Pancreas (tissue), 10 donors: ENCODE measurements at regions not wholly inside any gene's neighbourhood (a gene's known extent, or its start where the extent isn't known, plus 50 kb on each side); places are given as distances from the start of the nearest gene placed in this dataset.

Source experiments
- ATAC-seq, 4 donors: fragments of 200-7000 bp; cut with Tn5 transposase; one replicate each; pipeline versions ENCODE4 v1.8.0 to v1.9.1; 2020; ENCODE audit warnings: mild to moderate bottlenecking in 4 of 4, moderate library complexity in 4 of 4
- DNase-seq, 6 donors: peaks; one replicate each; pipeline ENCODE4 v3.0.0-alpha.2; 2020
- FAIRE-seq: peaks from 2 replicates; lab custom pipeline; 2012; peaks lifted over from hg19 to GRCh38; lab: Jason Lieb, UNC
- H3K27ac ChIP-seq, 4 donors: fragments of 200-600 bp; sonication (generic); 1 replicate in 3 of 4; 2 replicates in 1 of 4; pipeline versions ENCODE4 v1.5.0 to v1.8.0; 2020
- H3K27me3 ChIP-seq, 4 donors: fragments of 200-600 bp; one replicate each; pipeline ENCODE4 v1.8.0; 2021
- H3K36me3 ChIP-seq, 3 donors: fragments of 200-600 bp; sonication (generic) in 1 of 3; one replicate each; pipeline versions ENCODE4 v1.5.0 to v1.8.0; 2020 to 2021
- H3K4me1 ChIP-seq, 3 donors: fragments of 200-600 bp; one replicate each; pipeline ENCODE4 v1.8.0; 2021
- H3K4me3 ChIP-seq, 4 donors: fragments of 200-600 bp; sonication (generic) in 2 of 4; one replicate each; pipeline versions ENCODE4 v1.5.0 to v1.8.0; 2020 to 2021
- H3K9me3 ChIP-seq, 4 donors: fragments of 200-600 bp; one replicate each; pipeline ENCODE4 v1.8.0; 2021
- CTCF ChIP-seq, 4 donors: fragments of 200-600 bp; sonication (generic) in 3 of 4; IDR thresholded peaks; one replicate each; pipeline versions ENCODE4 v1.5.0 to v1.8.0; 2021; ENCODE audit warnings: antibody characterized with exemption in 4 of 4
- WGBS, 2 donors: extraction: QIAGEN DNeasy Blood & Tissue Kit; methylation state at CpG; one replicate each; pipeline ENCODE4 v1.1.7; 2013; 5-methylcytosine and 5-hydroxymethylcytosine counted together
- intact Hi-C, 3 donors: fragments of 100-400 bp; cut with DNase I; formaldehyde crosslinking; loops; one replicate each; pipeline versions ENCODE4 v1.11.1 to v1.14.2; 2022
- donor health status: healthy with polysubstance abuse.
- donor health status: DM: no; HTN: no; CAD: no; lungs with moderate emphysema.
- donor health status: DM: no; HTN: no; CAD: no.
- donor health status: control.
- donor health status: control.
- donor health status: Bipolar disorder and iron deficiency.
- donor health status: DM: yes; HTN: yes; CAD: no.
- donor health status: DM: no; HTN: no; CAD: no.
- donor health status: DM: no; HTN: no; CAD: no.
- donor health status: DM: yes; HTN: yes; CAD: no.

GRCh38 chr7:52940481-52940880 is 95.0 kb upstream of the POM121L12 start:
- no peak for TF ChIP-seq CTCF (IDR thresholded peaks at IDR 0.05)

DNA sequence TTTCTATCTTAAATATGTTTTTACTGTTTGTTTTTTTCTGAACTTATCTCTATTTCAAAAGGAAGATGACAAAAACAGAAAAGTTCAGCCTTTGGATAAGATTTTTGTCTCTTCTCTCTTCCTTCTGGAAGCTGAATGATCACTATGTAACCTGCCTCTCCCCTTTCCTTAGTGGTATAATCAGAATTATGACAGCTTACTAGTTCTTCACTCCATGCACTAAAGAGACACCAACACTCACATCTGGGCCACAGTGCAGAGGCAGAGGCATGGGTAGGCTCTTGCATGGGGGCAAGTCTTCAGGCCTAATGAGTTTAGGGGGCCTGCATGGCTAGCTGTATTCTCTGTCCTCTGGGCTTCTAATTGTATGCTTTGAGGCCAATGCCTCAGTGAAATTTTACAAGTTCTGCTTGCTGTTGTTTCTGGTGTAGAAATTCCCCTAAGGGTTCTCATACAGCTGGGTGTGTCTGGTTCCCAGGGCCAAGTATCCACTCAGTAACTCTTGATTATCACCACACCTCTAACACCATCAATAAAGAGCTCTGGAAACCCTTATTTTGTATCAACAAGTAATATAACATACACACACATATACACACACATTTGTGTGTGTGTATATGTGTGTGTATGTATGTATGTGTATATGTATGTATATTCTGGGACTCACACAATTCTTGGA is 96.8 kb upstream of the POM121L12 start:
- TF ChIP-seq CTCF (IDR thresholded peaks at IDR 0.05): no peak
- no peak for FAIRE-seq
- H3K9me3 ChIP-seq: no peaks in the 10 kb centered on the region
- no peak for DNase-seq
- ATAC-seq: no peak
- H3K4me1 ChIP-seq: no peaks in the 10 kb centered on the region
- no peak overlapping the region for H3K4me3 ChIP-seq
- H3K36me3 ChIP-seq: no peaks in the 10 kb centered on the region
- H3K27me3 ChIP-seq: no peaks in the 10 kb centered on the region
- no peak overlapping the region for H3K27ac ChIP-seq
- intact Hi-C loops: no loop called here

More at GRCh38 chr7:52940481-52940880, 95.0 kb upstream of the POM121L12 start:
- no peak for ATAC-seq
- intact Hi-C loops: no loop called here
- DNase-seq: no peak
- H3K4me3 ChIP-seq: no peak overlapping the region
- no peak for FAIRE-seq
- no peaks in the 10 kb centered on the region for H3K36me3 ChIP-seq
- WGBS, 2 donors: 33 to 34% methylated on average over 3 of the region's 3 CpGs
- no peak overlapping the region for H3K27ac ChIP-seq
- no peaks in the 10 kb centered on the region for H3K4me1 ChIP-seq
- no peaks in the 10 kb centered on the region for H3K27me3 ChIP-seq
- no peaks in the 10 kb centered on the region for H3K9me3 ChIP-seq

DNA sequence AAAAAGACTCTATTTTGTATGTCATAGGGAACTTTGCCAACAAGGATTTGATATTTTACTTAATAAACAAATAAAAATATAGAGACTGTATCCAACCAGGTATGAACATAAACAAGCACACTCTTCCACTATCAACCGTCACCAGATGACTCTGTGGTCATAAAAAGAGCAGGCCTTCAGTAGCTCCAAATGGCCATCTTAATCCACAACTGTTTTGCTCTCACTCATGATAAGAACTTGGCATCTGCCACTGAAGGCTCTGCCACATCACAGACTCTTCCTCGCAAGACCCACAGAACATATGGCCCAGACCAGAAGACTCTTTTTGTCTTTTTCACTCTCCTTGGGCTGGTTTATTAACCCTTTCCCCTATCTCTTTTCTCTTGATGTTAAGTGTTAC is 98.7 kb upstream of the POM121L12 start:
- FAIRE-seq (no peak), DNase-seq (no peak), ATAC-seq (no peak)
- no peaks in the 10 kb centered on the region for H3K4me1 ChIP-seq
- intact Hi-C loops: no loop called here
- H3K27me3 ChIP-seq: no peaks in the 10 kb centered on the region
- no peaks in the 10 kb centered on the region for H3K36me3 ChIP-seq
- H3K4me3 ChIP-seq: no peak overlapping the region
- H3K27ac ChIP-seq: no peak overlapping the region
- no peaks in the 10 kb centered on the region for H3K9me3 ChIP-seq
- 28 to 34% methylated on average over 2 of the region's 2 CpGs for WGBS, 2 donors
- no peak for TF ChIP-seq CTCF (IDR thresholded peaks at IDR 0.05)

DNA sequence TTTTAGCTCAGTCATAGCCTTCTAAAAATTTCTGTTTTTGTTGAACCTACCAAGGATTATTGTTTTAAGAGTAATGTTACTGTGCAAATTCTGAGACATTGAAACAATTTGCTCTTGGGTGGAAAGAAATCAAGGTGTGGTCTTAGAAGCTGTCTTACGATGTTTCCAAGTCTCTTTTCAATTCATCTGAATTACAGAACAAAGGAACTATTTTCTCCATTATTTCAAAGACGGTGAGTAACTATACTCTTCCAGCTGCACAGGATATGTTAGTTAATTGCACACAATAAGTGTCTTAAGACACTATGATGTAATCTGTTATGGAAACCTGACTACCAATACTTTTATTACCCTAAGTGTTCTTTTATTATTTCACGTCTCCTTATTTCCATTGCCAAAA is 106.8 kb upstream of the POM121L12 start:
- DNase-seq: no peak
- Histone ChIP-seq H3K36me3 (no peaks in the 10 kb centered on the region), H3K4me3 (no peak overlapping the region), H3K27ac (no peak overlapping the region), H3K4me1 (no peaks in the 10 kb centered on the region), H3K27me3 (no peaks in the 10 kb centered on the region), H3K9me3 (no peaks in the 10 kb centered on the region)
- no peak for FAIRE-seq
- no peak for TF ChIP-seq CTCF (IDR thresholded peaks at IDR 0.05)
- intact Hi-C loops: no loop called here
- ATAC-seq: no peak
- WGBS, 2 donors: 58 to 72% methylated on average over 3 of the region's 3 CpGs

DNA sequence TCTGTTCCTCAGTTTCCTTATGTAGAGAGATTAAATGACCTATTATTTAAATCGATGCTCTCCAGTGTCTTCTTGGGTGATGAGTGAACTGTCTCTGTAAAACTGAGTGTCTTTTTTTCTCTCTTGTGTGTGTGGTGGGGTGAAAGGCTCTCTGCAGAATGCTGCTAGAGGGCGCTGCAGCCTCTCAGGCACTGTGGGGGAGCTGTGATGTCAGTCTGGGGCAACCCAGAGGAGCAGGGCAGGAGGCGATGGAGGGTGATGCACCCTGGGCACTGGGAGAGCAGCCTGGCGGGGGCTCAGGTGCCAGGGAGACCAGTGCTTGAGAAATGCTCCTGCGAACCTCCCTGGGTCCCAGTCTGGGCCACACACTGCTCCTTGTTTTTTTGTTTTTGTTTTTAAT is 110.1 kb upstream of the POM121L12 start:
- Histone ChIP-seq H3K27ac (no peak overlapping the region), H3K4me3 (no peak overlapping the region), H3K9me3 (no peaks in the 10 kb centered on the region), H3K4me1 (no peaks in the 10 kb centered on the region), H3K27me3 (no peaks in the 10 kb centered on the region), H3K36me3 (no peaks in the 10 kb centered on the region)
- ATAC-seq (no peak), FAIRE-seq (no peak), DNase-seq (no peak)
- TF ChIP-seq CTCF (IDR thresholded peaks at IDR 0.05): no peak
- WGBS, 2 donors: 73 to 84% methylated on average over 5 of the region's 5 CpGs
- intact Hi-C loops: no loop called here
